ENCODE measurements at regions not wholly inside any gene's neighbourhood (a gene's known extent, or its start where the extent isn't known, plus 50 kb on each side); places are given as distances from the start of the nearest gene placed in this dataset.
"Not testable (repeated sequence)": the region's sequence is repeated elsewhere in the genome, so short reads cannot be mapped to it uniquely, and the experiment has no call there.

DNA sequence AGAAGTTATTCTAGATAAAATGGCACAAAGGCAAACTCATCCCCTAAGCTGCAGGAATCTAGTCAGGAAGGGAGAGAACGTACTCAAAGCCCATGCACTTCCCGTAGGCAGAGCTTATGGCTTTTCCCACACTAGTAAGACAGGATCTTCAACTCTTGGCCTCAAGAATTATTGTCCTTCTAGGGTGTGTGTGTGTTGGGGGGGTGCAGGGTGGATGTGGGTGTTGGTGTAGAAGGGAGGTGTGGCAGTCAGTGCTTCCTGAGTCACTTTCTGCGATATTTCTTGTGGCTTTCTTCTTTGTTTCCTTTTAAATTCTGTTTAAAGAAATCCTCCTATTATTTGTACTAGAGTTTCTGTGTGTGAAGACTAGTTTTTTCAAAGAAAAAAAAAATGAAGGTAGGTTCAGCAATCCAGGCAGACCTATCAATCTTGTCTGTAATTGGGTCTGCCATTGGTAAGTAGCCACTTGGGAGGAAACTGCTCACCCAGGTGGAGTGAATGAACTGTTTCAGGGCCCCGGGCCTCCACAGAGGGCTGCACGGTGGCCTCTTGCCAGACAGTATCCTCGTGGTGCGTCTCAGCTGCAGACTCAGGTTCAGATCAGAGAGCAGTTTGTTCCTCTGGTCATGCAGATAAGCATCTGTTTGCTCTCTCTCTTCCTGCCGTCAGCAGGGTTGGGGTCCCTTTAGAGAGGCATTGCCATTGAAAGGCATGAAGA is 131.9 kb downstream of the NPR3 start:
- no peak for DNase-seq (ENCODE audit: extremely low read depth, low read depth, low spot score)

- DNase-seq (ENCODE audit: extremely low read depth, low read depth, low spot score), result no peak
Measured at GRCh38 chr5:32843531-32843895, 132.4 kb downstream of the NPR3 start.

DNA sequence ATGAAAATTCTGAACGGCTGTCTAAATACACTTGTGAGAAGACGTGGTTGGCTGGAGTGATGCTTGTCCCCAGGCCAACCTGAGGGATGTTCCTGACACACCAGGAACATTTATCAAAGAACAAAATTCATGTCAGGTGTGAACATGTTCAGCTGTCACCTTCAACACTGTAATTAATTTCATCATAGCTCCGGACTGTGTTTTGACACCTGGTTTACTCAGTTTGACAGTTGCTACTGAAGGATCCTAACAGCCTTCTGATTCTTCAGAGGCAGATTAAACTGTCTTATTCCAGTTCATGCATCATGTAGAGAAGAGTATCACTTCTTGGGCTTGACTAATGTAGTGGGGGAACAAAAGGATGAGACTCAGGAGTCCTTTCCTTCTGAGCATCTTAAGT is 134.1 kb downstream of the NPR3 start:
- DNase-seq (ENCODE audit: extremely low read depth, low read depth, low spot score), result no peak

GRCh38 chr5:32848120-32848519 is 137.0 kb downstream of the NPR3 start:
- no peak for DNase-seq (ENCODE audit: extremely low read depth, low read depth, low spot score)

- no peak for DNase-seq (ENCODE audit: extremely low read depth, low read depth, low spot score)
Measured at GRCh38 chr5:32848681-32849080, 137.6 kb downstream of the NPR3 start.

DNA sequence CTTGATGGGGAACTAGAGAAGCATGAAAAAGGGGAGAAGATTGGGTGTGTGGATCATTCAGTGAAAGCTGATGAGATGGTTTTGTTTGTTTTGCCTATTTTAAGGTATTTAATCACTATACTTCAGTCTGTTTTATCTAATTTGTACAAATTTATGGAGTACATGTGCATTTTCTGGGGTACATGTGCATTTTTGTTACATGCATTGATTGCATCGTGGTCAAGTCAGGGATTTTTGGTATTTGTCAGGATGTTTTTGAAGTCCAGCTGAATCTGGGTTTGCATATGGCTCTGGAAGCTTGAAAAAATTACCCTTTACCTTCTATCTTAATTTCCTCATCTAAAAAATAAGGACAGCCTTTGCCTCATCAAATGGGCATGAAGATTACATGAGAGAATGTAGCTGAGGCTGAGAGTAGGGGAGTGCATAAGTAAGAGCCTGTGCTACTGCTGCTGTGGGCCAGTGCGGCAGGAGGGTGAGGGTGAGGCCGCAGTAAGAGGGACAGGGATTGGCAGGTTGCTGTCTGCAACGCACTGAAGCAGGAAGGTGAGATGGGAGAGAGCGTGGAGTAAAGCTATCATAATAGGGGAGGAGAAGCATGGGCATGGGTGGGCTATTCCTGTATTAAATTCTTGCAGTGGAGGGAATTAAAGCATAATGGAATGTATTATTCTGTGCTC is 139.8 kb downstream of the NPR3 start:
- DNase-seq (ENCODE audit: extremely low read depth, low read depth, low spot score), result no peak

DNA sequence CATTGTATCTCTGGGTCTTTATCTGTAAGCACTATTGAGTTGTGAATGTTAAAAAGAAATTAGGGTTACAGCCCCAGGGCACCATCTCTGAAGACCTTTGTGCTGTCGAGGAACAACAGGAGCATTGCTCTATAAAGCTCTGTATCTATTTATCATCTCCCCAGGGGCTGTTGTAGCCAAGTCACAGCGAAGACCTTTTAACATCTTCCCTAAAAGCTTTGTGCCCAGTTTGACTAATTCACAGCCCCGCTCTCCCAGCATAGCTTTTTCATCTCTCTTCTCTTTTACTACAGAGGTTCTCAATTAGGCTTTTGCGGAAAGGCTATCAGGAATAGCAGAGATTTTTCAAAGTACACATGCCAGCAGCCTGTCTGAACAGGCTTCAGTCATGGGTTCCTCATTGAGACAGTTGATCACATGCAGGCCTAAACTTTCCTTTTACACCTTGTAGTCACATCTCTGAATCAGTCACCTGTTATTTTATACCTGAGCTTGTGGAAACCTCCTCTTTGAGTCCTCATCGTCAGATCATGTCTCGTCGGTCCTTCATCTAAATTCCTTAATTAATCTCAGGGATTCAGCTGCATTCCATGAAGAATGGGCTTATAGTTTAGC is 140.5 kb downstream of the NPR3 start:
- DNase-seq (ENCODE audit: extremely low read depth, low read depth, low spot score), result no peak

DNA sequence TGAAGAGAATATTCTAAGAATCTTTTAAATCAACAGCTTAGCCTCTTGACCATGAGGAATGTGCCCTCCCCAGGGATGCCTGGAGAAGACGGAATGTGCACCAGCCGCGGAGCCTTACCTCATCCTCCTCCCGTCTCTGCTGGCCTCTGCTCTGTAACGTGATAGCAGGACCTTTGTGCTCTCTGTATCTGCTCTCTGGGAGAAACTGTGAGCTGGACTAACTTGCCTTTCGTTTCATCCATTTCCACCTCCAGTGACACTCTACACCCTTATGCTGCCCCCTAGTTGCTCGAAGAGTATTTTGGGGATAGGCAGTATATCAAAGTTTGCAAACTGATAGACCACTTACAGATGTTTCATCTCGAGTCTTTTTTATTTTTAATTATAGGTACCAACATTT is 141.4 kb downstream of the NPR3 start:
- no peak for DNase-seq (ENCODE audit: extremely low read depth, low read depth, low spot score)

DNA sequence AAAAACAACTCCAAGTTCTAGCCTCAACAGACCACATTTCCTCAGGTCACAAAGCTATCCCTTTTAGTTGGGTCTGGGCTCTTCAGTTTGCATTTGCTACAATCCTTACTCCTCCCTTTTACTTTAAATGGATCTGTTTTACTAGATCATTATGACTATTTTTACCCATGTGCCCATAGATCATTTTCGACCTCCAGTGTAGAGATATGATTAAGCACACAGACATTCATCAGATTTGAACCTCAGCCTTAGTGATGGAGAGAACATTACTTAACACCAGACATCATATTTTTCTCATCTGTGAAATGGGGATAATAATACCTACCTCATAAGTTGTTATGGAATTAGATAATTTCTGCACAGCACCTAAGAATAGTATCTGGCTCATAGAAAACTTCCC is 141.9 kb downstream of the NPR3 start:
- no peak for DNase-seq (ENCODE audit: extremely low read depth, low read depth, low spot score)

DNA sequence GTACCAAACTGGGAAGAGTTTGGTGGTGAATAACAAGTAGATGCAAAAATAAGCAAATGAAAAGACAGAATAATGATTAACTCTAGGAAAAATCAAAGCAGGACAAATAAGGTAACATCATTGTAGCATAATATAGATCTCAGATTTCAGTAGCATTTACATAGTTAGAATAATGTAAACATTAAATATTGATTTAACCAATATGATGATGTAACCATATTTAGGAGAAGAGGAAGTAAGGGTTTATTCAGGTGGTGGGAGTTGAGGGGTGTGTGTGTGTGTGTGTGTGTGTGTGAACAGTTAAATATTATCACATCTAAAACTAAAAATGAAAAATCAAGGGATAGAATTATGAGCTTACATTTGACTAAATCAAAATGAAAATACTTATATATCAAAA is 143.4 kb downstream of the NPR3 start:
- no peak for DNase-seq (ENCODE audit: extremely low read depth, low read depth, low spot score)

GRCh38 chr5:32859211-32859641 is 148.1 kb downstream of the NPR3 start:
- no peak for DNase-seq (ENCODE audit: extremely low read depth, low read depth, low spot score)

GRCh38 chr5:32865475-32865874 is 154.4 kb downstream of the NPR3 start:
- DNase-seq (ENCODE audit: extremely low read depth, low read depth, low spot score), result no peak

GRCh38 chr5:32866138-32866537 is 155.0 kb downstream of the NPR3 start:
- DNase-seq (ENCODE audit: extremely low read depth, low read depth, low spot score), result no peak

DNA sequence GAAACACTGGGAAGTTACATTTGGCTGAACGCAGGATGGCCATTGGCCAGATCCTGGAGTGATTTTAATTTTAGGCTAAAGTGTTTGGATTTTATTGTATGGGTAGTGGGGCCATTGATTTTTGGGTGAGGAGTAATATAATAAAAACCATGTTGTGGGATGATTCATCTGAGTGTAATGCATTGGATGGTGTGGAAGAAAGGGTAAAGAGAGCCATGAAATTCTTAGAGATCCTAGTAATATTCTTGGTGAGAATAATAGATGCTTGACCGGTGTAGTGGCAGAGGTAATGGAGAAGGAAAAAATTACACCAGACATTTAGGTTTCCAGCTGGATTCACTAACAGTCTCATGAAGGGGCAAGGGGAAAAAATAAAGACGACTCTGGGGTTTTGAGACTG is 158.1 kb downstream of the NPR3 start:
- DNase-seq (ENCODE audit: extremely low read depth, low read depth, low spot score), result no peak

GRCh38 chr5:32876791-32877190 is 165.7 kb downstream of the NPR3 start:
- no peak for DNase-seq (ENCODE audit: extremely low read depth, low read depth, low spot score)

DNA sequence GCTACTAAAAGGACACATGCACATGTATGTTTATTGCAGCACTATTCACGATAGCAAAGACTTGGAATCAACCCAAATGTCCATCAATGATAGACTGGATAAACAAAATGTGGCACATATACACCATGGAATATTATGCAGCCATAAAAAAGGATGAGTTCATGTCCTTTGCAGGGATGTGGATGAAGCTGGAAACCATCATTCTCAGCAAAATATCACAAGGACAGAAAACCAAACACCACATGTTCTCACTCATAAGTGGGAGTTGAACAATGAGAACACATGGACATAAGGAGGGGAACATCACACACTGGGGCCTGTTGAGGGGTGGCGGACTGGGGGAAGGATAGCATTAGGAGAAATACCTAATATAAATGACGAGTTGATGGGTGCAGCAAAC is 168.2 kb downstream of the NPR3 start:
- DNase-seq (ENCODE audit: extremely low read depth, low read depth, low spot score), result not testable (repeated sequence)

GRCh38 chr5:32880796-32881195 is 169.7 kb downstream of the NPR3 start:
- DNase-seq (ENCODE audit: extremely low read depth, low read depth, low spot score), result no peak

- no peak for DNase-seq (ENCODE audit: extremely low read depth, low read depth, low spot score)
Measured at GRCh38 chr5:32887390-32887789, 176.3 kb downstream of the NPR3 start.

GRCh38 chr5:32889078-32889477 is 178.0 kb downstream of the NPR3 start:
- DNase-seq (ENCODE audit: extremely low read depth, low read depth, low spot score), result no peak

DNA sequence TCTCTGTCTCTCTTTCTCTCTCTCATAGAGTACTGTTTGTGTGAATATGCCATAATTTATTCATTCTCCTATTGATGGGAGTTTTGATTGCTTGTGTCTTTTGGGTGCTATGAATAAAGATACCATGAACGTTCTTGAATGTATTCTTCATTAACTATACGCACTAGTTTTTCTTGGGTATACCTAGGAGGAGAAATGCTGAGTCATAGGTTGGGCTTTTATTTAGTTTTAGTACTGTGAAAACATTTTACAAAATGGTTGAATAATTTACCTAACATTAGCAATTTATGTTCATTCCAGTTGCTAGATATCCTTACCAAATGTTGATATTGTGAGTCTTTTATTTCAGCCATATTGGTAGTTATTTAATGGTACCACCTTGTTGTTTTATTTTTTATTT is 192.5 kb downstream of the NPR3 start:
- DNase-seq (ENCODE audit: extremely low read depth, low read depth, low spot score), result no peak

- no peak for DNase-seq (ENCODE audit: extremely low read depth, low read depth, low spot score)
Measured at GRCh38 chr5:32908641-32909040, 197.5 kb downstream of the NPR3 start.

DNA sequence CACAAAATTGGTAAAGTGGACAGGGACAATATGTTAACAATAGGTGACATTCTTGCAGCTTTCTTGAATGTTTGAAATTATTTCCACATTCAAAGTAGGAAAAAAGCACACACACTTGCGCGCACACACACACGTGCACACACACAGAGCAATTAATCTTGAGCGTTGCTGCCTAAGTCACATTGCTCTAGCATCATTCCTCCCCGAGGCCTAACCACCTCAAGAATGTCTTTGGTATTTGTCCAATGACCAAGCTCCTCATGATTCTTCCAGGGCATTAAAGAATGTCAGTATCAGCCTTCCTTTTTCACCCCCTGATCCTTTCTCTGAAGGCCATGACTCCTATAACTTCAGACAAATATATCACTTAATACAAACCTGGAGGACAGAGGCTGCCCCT is 198.1 kb downstream of the NPR3 start:
- no peak for DNase-seq (ENCODE audit: extremely low read depth, low read depth, low spot score)

Measured in glomerular endothelial cell (primary cell).